DND-41 (cell line): ENCODE measurements at regions not wholly inside any gene's neighbourhood (a gene's known extent, or its start where the extent isn't known, plus 50 kb on each side); places are given as distances from the start of the nearest gene placed in this dataset.

Experiments
- ATAC-seq: fragments of 200-7000 bp; cut with Tn5 transposase; 3 replicates; pipeline ENCODE4 v1.9.1; 2021; ENCODE audit warnings: low read depth; ENCODE audit not compliant: insufficient read depth
- DNase-seq: peaks from one replicate; pipeline ENCODE4 v3.0.0-alpha.2; 2020
- H2AFZ ChIP-seq: 2 replicates; pipeline ENCODE4 v1.6.0; 2012; ENCODE audit warnings: low read depth, low read length
- H3K27ac ChIP-seq: 2 replicates; pipeline ENCODE4 v1.5.1; 2012; ENCODE audit warnings: low read length, inconsistent platforms
- H3K27me3 ChIP-seq: fragments of 200-600 bp; sonication (generic); 2 replicates; pipeline ENCODE4 v1.6.0; 2012; ENCODE audit warnings: low read length, mild to moderate bottlenecking, inconsistent platforms; ENCODE audit not compliant: insufficient read depth, poor library complexity
- H3K36me3 ChIP-seq: 2 replicates; pipeline ENCODE4 v1.5.1; 2012; ENCODE audit warnings: low read length, inconsistent platforms; ENCODE audit not compliant: insufficient read depth
- H3K4me1 ChIP-seq: 2 replicates; pipeline ENCODE4 v1.5.1; 2012; ENCODE audit warnings: mild to moderate bottlenecking, low read length; ENCODE audit not compliant: insufficient read depth
- H3K4me2 ChIP-seq: 2 replicates; pipeline ENCODE4 v1.6.0; 2012; ENCODE audit warnings: mild to moderate bottlenecking, moderate library complexity, low read length, inconsistent platforms; ENCODE audit not compliant: insufficient read depth
- H3K4me3 ChIP-seq, 2 experiments: fragments of 200-600 bp in 1 of 2; shearing (Covaris generic) in 1 of 2; 2 replicates each; pipeline ENCODE4 v1.5.1; 2012 to 2016; ENCODE audit warnings: inconsistent platforms in 2 of 2, low read length in 2 of 2, mild to moderate bottlenecking in 2 of 2, low read depth in 1 of 2, moderate library complexity in 1 of 2
- H3K79me2 ChIP-seq: 2 replicates; pipeline ENCODE4 v1.6.0; 2012; ENCODE audit warnings: low read length, inconsistent platforms; ENCODE audit not compliant: insufficient read depth
- H3K9ac ChIP-seq: 2 replicates; pipeline ENCODE4 v1.6.0; 2012; ENCODE audit warnings: low read depth, mild to moderate bottlenecking, inconsistent platforms, low read length, moderate library complexity
- H3K9me3 ChIP-seq: 2 replicates; pipeline ENCODE4 v1.5.1; 2012; ENCODE audit warnings: low read length, moderate library complexity, mild to moderate bottlenecking, inconsistent platforms; ENCODE audit not compliant: insufficient read depth, severe bottlenecking
- H4K20me1 ChIP-seq: 2 replicates; pipeline ENCODE4 v1.6.0; 2012; ENCODE audit warnings: low read length; ENCODE audit not compliant: insufficient read depth
- CTCF ChIP-seq: IDR thresholded peaks from 2 replicates; pipeline ENCODE4 v1.5.1; 2012; ENCODE audit warnings: borderline replicate concordance, low read length, moderate library complexity, mild to moderate bottlenecking; ENCODE audit not compliant: poor library complexity, severe bottlenecking; ENCODE audit errors: extremely low read depth
- EZH2 ChIP-seq: IDR thresholded peaks from 3 replicates; pipeline ENCODE4 v1.6.1; 2012; ENCODE audit warnings: borderline replicate concordance, low read depth, mild to moderate bottlenecking, moderate library complexity, low read length, inconsistent platforms; ENCODE audit not compliant: severe bottlenecking

GRCh38 chr10:64547168-64547567 lies 1026.0 kb downstream of the REEP3 start:
- Histone ChIP-seq H3K27ac (no peak overlapping the region), H3K9ac (no peak overlapping the region), H3K36me3 (no peaks in the 10 kb centered on the region), H4K20me1 (no peaks in the 10 kb centered on the region), H3K4me3 (no peak overlapping the region), H3K79me2 (no peaks in the 10 kb centered on the region), H3K9me3 (no peaks in the 10 kb centered on the region), H3K4me2 (no peak overlapping the region), H3K27me3 (no peaks in the 10 kb centered on the region), H3K4me1 (no peaks in the 10 kb centered on the region), H2AFZ (no peak overlapping the region)
- no peak for ATAC-seq
- DNase-seq = no peak
- TF ChIP-seq EZH2 = no peak
- TF ChIP-seq CTCF = no peak

GRCh38 chr10:64555666-64556065 lies 1034.5 kb downstream of the REEP3 start:
- Histone ChIP-seq H3K36me3 (no peaks in the 10 kb centered on the region), H3K9ac (no peak overlapping the region), H2AFZ (no peak overlapping the region), H4K20me1 (no peaks in the 10 kb centered on the region), H3K79me2 (no peaks in the 10 kb centered on the region), H3K27me3 (no peaks in the 10 kb centered on the region), H3K4me1 (no peaks in the 10 kb centered on the region), H3K4me2 (no peak overlapping the region), H3K27ac (no peak overlapping the region), H3K9me3 (no peaks in the 10 kb centered on the region), H3K4me3 (no peak overlapping the region)
- no peak for ATAC-seq
- no peak for DNase-seq
- TF ChIP-seq CTCF = no peak
- TF ChIP-seq EZH2 = no peak

GRCh38 chr10:64558094-64558835 lies 1037.1 kb downstream of the REEP3 start:
- no peak for TF ChIP-seq EZH2
- TF ChIP-seq CTCF = no peak
- Histone ChIP-seq H3K27me3 (no peaks in the 10 kb centered on the region), H3K27ac (no peak overlapping the region), H3K4me2 (no peak overlapping the region), H3K9me3 (no peaks in the 10 kb centered on the region), H3K9ac (no peak overlapping the region), H3K4me1 (no peaks in the 10 kb centered on the region), H3K79me2 (no peaks in the 10 kb centered on the region), H4K20me1 (no peaks in the 10 kb centered on the region), H2AFZ (no peak overlapping the region), H3K4me3 (no peak overlapping the region), H3K36me3 (no peaks in the 10 kb centered on the region)
- DNase-seq (no peak), ATAC-seq (no peak)

GRCh38 chr10:64571056-64571455 lies 1049.9 kb downstream of the REEP3 start:
- H3K4me2 ChIP-seq = no peak overlapping the region
- H2AFZ ChIP-seq = no peak overlapping the region
- no peaks in the 10 kb centered on the region for H4K20me1 ChIP-seq
- H3K9me3 ChIP-seq = no peaks in the 10 kb centered on the region
- DNase-seq (no peak), ATAC-seq (no peak)
- no peak overlapping the region for H3K9ac ChIP-seq
- H3K27ac ChIP-seq = no peak overlapping the region
- no peaks in the 10 kb centered on the region for H3K4me1 ChIP-seq
- TF ChIP-seq EZH2 (no peak), CTCF (no peak)
- no peaks in the 10 kb centered on the region for H3K79me2 ChIP-seq
- no peak overlapping the region for H3K4me3 ChIP-seq
- H3K27me3 ChIP-seq = no peaks in the 10 kb centered on the region
- H3K36me3 ChIP-seq = no peaks in the 10 kb centered on the region
